Activated B cell treated with CpG ODN at 0.5 μM for 24 hours (primary cell): ENCODE measurements at regions not wholly inside any gene's neighbourhood (a gene's known extent, or its start where the extent isn't known, plus 50 kb on each side); places are given as distances from the start of the nearest gene placed in this dataset.
"Not testable (repeated sequence)": the region's sequence is repeated elsewhere in the genome, so short reads cannot be mapped to it uniquely, and the experiment has no call there.

ENCODE experiments used
- ATAC-seq: fragments of 200-7000 bp; cut with Tn5 transposase; one replicate; pipeline ENCODE4 v1.10.0; 2021; ENCODE audit warnings: low read depth, mild to moderate bottlenecking, moderate library complexity
- CTCF ChIA-PET: fragments of 350-600 bp; sonication (Branson Sonifier 250); formaldehyde crosslinking; loops from one replicate; lab custom pipeline; 2021; ENCODE audit warnings: antibody characterized with exemption; lab: Charles Lee
- POLR2A ChIA-PET: fragments of 350-600 bp; sonication (Branson Sonifier 250); formaldehyde crosslinking; loops from one replicate; lab custom pipeline; 2021; ENCODE audit warnings: antibody characterized with exemption; lab: Charles Lee
- DNase-seq: peaks from one replicate; pipeline ENCODE4 v3.0.0; 2022
- H3K27ac Mint-ChIP-seq: one replicate; pipeline ENCODE4 v1.8.0; 2020; ENCODE audit warnings: mixed read lengths
- H3K27me3 Mint-ChIP-seq: one replicate; pipeline ENCODE4 v1.8.0; 2021; ENCODE audit warnings: mixed read lengths
- H3K36me3 Mint-ChIP-seq: one replicate; pipeline ENCODE4 v1.8.0; 2021; ENCODE audit warnings: low read depth, mixed read lengths
- H3K4me1 Mint-ChIP-seq: one replicate; pipeline ENCODE4 v1.8.0; 2021; ENCODE audit warnings: mixed read lengths
- H3K4me3 Mint-ChIP-seq: one replicate; pipeline ENCODE4 v1.8.0; 2020; ENCODE audit warnings: mild to moderate bottlenecking, mixed read lengths
- H3K9me3 Mint-ChIP-seq: one replicate; pipeline ENCODE4 v1.8.0; 2020; ENCODE audit warnings: mixed read lengths
- intact Hi-C: fragments of 100-400 bp; cut with micrococcal nuclease; formaldehyde crosslinking; loops from one replicate; pipeline ENCODE4 v1.15.1; 2024
- TF ChIP-seq, protein P1 (sequence below): fragments of 200-600 bp; IDR thresholded peaks from one replicate; pipeline ENCODE4 v1.8.0; 2022; ENCODE audit warnings: antibody characterized with exemption, mild to moderate bottlenecking

DNA sequence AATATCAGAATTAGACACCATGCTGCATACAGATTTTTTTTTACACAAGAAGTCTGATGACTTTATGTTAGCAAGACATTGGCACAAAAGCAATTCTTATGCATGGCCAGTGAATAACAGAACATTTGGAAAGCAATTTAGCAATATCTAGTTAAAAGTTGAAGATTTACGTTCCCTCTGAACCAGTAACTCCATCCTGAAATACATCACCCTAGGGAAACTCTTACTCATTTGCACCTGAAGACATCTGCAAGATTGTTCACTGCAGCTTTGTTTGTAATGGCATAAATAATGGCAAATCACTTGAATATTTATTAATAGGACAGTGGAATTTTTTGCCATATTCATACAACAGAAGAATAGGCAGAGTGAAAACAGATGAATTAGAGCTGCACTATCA lies 670.0 kb upstream of the NOVA1 start:
- peaks cover 7% of the 10 kb centered on the region for H3K9me3 Mint-ChIP-seq
- no peaks in the 10 kb centered on the region for H3K4me1 Mint-ChIP-seq
- intact Hi-C loops = no loop called here
- no peaks in the 10 kb centered on the region for H3K27me3 Mint-ChIP-seq
- no peaks in the 10 kb centered on the region for H3K36me3 Mint-ChIP-seq
- ChIA-PET CTCF (no interaction called here), POLR2A (no interaction called here)
- no peak for ATAC-seq
- H3K4me3 Mint-ChIP-seq = no peak overlapping the region
- TF ChIP-seq, protein P1, sequence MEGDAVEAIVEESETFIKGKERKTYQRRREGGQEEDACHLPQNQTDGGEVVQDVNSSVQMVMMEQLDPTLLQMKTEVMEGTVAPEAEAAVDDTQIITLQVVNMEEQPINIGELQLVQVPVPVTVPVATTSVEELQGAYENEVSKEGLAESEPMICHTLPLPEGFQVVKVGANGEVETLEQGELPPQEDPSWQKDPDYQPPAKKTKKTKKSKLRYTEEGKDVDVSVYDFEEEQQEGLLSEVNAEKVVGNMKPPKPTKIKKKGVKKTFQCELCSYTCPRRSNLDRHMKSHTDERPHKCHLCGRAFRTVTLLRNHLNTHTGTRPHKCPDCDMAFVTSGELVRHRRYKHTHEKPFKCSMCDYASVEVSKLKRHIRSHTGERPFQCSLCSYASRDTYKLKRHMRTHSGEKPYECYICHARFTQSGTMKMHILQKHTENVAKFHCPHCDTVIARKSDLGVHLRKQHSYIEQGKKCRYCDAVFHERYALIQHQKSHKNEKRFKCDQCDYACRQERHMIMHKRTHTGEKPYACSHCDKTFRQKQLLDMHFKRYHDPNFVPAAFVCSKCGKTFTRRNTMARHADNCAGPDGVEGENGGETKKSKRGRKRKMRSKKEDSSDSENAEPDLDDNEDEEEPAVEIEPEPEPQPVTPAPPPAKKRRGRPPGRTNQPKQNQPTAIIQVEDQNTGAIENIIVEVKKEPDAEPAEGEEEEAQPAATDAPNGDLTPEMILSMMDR = no peak
- H3K27ac Mint-ChIP-seq = no peak overlapping the region
- DNase-seq = no peak

- TF ChIP-seq, protein P1 = no peak
- Mint-ChIP-seq H3K27me3 (no peaks in the 10 kb centered on the region), H3K4me3 (no peak overlapping the region), H3K27ac (no peak overlapping the region), H3K36me3 (no peaks in the 10 kb centered on the region), H3K4me1 (no peaks in the 10 kb centered on the region), H3K9me3 (peaks cover 7% of the 10 kb centered on the region)
- ATAC-seq (no peak), DNase-seq (no peak)
- POLR2A ChIA-PET = no interaction called here
- CTCF ChIA-PET = no interaction called here
- intact Hi-C loops = no loop called here
Measured at GRCh38 chr14:27270716-27271115, 672.9 kb upstream of the NOVA1 start.

- no peaks in the 10 kb centered on the region for H3K4me1 Mint-ChIP-seq
Measured at GRCh38 chr14:27278341-27278740, 680.5 kb upstream of the NOVA1 start.

DNA sequence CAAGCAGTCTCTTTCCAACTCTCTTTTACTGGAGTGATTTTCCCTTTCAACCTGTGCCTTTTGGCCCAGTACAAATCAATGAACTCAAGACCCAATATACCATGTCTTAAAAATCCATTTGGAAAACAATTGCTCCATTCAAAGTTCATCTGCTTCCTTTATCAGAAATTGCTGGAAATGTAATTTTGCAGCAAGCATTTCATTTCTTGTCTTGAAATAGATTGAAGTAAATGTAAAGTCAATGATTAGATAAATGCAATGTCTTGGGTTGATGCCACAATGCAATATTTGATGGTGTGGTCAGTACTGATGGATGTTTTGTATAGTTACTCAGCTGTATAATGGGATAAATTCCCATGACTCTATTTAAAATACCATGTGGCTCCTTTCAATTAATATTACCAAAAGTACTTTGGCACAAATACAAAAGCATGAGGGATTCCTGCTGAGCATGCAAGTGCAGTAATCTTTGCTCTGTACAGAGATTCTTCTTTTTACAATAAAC lies 707.7 kb upstream of the NOVA1 start:
- intact Hi-C loops = no loop called here
- peaks cover 29% of the 10 kb centered on the region for H3K9me3 Mint-ChIP-seq
- DNase-seq (no peak), ATAC-seq (no peak)
- no peaks in the 10 kb centered on the region for H3K4me1 Mint-ChIP-seq
- ChIA-PET CTCF (no interaction called here), POLR2A (no interaction called here)
- no peaks in the 10 kb centered on the region for H3K36me3 Mint-ChIP-seq
- H3K4me3 Mint-ChIP-seq = no peak overlapping the region
- H3K27ac Mint-ChIP-seq = no peak overlapping the region
- no peaks in the 10 kb centered on the region for H3K27me3 Mint-ChIP-seq
- TF ChIP-seq, protein P1 = no peak

More at GRCh38 chr14:27278341-27278740, 680.5 kb upstream of the NOVA1 start:
- ChIA-PET POLR2A (no interaction called here), CTCF (no interaction called here)
- Mint-ChIP-seq H3K4me3 (no peak overlapping the region), H3K9me3 (peaks cover 7% of the 10 kb centered on the region), H3K27ac (no peak overlapping the region), H3K27me3 (no peaks in the 10 kb centered on the region), H3K36me3 (no peaks in the 10 kb centered on the region)
- intact Hi-C loops = no loop called here
- TF ChIP-seq, protein P1 = no peak
- no peak for DNase-seq
- ATAC-seq = no peak

GRCh38 chr14:27312730-27313129 lies 714.9 kb upstream of the NOVA1 start:
- H3K27me3 Mint-ChIP-seq, CTCF ChIA-PET: not testable (repeated sequence)

DNA sequence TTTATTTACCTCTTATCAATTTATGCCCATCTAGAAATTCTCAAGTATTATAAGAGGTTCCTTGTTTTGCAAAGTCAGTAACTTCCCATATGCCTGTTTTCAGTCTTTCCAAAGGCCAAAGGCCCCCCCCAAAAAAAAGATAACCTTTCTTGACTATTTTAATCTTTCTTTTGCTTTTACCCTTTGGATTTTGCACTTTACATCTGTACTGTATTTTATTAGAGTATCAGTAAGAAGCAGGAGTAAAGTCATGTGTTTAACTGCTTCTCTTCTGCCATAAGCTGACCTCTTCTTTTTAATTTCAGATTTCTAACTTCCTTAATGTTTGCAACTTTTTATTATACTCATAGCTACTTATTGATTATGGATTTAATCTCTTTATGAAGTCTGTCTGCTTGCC lies 716.4 kb upstream of the NOVA1 start:
- H3K27me3 Mint-ChIP-seq = no peaks in the 10 kb centered on the region
- CTCF ChIA-PET = no interaction called here
- DNase-seq (no peak), ATAC-seq (no peak)
- H3K27ac Mint-ChIP-seq = no peak overlapping the region
- H3K4me3 Mint-ChIP-seq = no peak overlapping the region
- H3K36me3 Mint-ChIP-seq = no peaks in the 10 kb centered on the region
- peaks cover 11% of the 10 kb centered on the region for H3K9me3 Mint-ChIP-seq
- POLR2A ChIA-PET = no interaction called here
- no peaks in the 10 kb centered on the region for H3K4me1 Mint-ChIP-seq
- intact Hi-C loops = no loop called here
- TF ChIP-seq, protein P1 = no peak

More at GRCh38 chr14:27312730-27313129, 714.9 kb upstream of the NOVA1 start:
- ATAC-seq, H3K36me3 Mint-ChIP-seq, H3K27ac Mint-ChIP-seq, H3K4me3 Mint-ChIP-seq, DNase-seq, intact Hi-C loops, POLR2A ChIA-PET, H3K4me1 Mint-ChIP-seq: not testable (repeated sequence)
- peaks cover 19% of the 10 kb centered on the region for H3K9me3 Mint-ChIP-seq
